BLaER1 (cell line): ENCODE measurements at regions not wholly inside any gene's neighbourhood (a gene's known extent, or its start where the extent isn't known, plus 50 kb on each side); places are given as distances from the start of the nearest gene placed in this dataset.

Experiments used
- H3K27ac ChIP-seq: shearing (Covaris generic); formaldehyde crosslinking; 2 replicates; pipeline ENCODE4 v1.8.1; 2022
- H3K27me3 ChIP-seq: shearing (Covaris generic); formaldehyde crosslinking; 2 replicates; pipeline ENCODE4 v1.8.1; 2022
- H3K36me3 ChIP-seq: shearing (Covaris generic); formaldehyde crosslinking; 2 replicates; pipeline ENCODE4 v1.8.1; 2022
- H3K4me1 ChIP-seq: shearing (Covaris generic); formaldehyde crosslinking; 2 replicates; pipeline ENCODE4 v1.8.1; 2022
- H3K4me2 ChIP-seq: shearing (Covaris generic); formaldehyde crosslinking; 2 replicates; pipeline ENCODE4 v1.8.1; 2022
- H3K4me3 ChIP-seq: shearing (Covaris generic); formaldehyde crosslinking; 2 replicates; pipeline ENCODE4 v1.8.1; 2022
- H3K9ac ChIP-seq: shearing (Covaris generic); formaldehyde crosslinking; 2 replicates; pipeline ENCODE4 v1.8.1; 2022
- H3K9me3 ChIP-seq: shearing (Covaris generic); formaldehyde crosslinking; 2 replicates; pipeline ENCODE4 v1.8.1; 2022
- H4K20me1 ChIP-seq: shearing (Covaris generic); formaldehyde crosslinking; 2 replicates; pipeline ENCODE4 v1.8.1; 2022
- Cebpa-rat ChIP-seq: shearing (Covaris generic); IDR thresholded peaks from 2 replicates; pipeline ENCODE4 v1.8.1; 2022

DNA sequence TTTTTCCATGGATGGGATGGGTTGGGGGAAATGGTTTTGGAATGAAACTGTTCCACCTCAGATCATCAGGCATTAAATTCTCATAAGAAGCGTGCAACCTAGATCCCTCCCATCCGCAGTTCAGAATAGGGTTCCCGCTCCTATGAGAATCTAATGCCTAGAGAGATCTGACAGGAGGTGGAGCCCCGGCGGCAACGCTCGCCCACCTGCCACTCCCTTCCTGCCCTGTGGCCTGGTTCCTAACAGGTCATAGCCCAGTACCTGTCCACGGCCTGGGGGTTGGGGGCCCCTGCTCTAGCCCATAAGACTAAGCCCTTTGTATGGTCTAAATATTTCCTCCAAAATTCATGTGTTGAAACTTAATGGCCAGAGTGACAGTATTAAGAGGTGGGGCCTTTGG is 92.3 kb upstream of the SALL4 start:
- Histone ChIP-seq H3K27ac (no peak overlapping the region), H3K4me3 (no peak overlapping the region), H3K4me2 (no peak overlapping the region), H4K20me1 (no peaks in the 10 kb centered on the region), H3K9me3 (no peaks in the 10 kb centered on the region), H3K9ac (no peak overlapping the region), H3K36me3 (no peaks in the 10 kb centered on the region), H3K4me1 (no peaks in the 10 kb centered on the region), H3K27me3 (no peaks in the 10 kb centered on the region)
- no peak for TF ChIP-seq Cebpa-rat

DNA sequence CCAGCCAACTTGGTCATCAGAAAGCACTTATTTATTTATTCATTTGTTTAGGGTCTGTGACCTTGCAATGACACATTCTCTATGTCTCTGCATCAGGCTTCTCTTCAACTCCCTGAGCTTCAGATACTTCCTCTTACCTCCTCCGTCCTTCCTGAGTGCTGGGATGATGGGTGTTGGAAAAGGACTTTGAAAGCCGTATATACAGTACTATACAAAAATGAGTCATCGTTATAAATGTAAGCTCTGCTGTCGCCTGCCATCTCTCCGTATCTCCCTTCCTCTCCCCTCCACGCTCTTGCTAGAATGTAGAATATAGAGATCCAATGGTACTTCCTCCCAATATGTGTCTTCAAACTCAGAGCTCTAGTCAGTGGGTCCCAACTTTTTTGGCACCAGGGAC is 91.9 kb upstream of the SALL4 start:
- Histone ChIP-seq H3K36me3 (no peaks in the 10 kb centered on the region), H3K9me3 (no peaks in the 10 kb centered on the region), H3K4me3 (no peak overlapping the region), H3K27me3 (no peaks in the 10 kb centered on the region), H3K4me1 (no peaks in the 10 kb centered on the region), H4K20me1 (no peaks in the 10 kb centered on the region), H3K27ac (no peak overlapping the region), H3K4me2 (no peak overlapping the region), H3K9ac (no peak overlapping the region)
- no peak for TF ChIP-seq Cebpa-rat

DNA sequence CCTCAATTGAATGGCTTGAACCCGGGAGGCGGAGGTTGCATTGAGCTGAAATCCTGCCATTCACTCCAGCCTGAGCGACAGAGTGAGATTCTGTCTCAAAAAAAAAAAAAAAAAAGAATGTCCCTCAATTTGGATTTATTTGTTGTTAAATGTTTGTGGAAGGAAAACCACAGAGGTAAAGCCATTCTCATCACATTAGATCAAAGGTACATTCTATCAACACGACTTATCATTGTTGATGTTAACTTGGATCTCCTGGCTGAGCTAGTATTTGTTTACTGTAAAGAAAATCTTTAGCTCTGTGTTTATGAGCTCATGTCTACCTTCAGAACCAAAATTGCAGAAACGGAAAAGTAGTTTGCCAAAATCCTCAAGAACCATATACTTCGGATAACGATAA is 91.4 kb upstream of the SALL4 start:
- H3K4me3 ChIP-seq, result no peak overlapping the region
- H3K4me1 ChIP-seq, result no peaks in the 10 kb centered on the region
- no peaks in the 10 kb centered on the region for H4K20me1 ChIP-seq
- no peaks in the 10 kb centered on the region for H3K9me3 ChIP-seq
- H3K36me3 ChIP-seq, result no peaks in the 10 kb centered on the region
- TF ChIP-seq Cebpa-rat, result no peak
- no peak overlapping the region for H3K9ac ChIP-seq
- no peaks in the 10 kb centered on the region for H3K27me3 ChIP-seq
- no peak overlapping the region for H3K4me2 ChIP-seq
- no peak overlapping the region for H3K27ac ChIP-seq

DNA sequence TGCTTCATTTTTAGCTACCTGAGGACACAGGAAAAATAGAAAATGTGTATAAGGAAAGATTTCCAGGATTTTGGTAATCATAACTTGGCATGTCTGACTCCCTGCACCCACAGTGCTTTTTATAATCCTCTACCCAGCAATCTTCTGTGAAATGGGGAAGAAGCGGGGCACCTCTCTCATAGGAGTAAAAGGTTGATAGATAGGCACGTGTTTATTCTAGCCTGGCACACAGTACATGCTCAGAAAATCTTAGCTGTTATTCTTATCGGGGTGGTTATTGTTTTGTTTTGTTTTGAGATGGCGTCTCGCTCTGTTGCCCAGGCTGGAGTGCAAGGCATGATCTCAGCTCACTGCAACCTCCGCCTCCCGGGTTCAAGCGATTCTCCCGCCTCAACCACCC is 87.7 kb upstream of the SALL4 start:
- TF ChIP-seq Cebpa-rat, result no peak
- Histone ChIP-seq H3K4me3 (no peak overlapping the region), H3K27me3 (no peaks in the 10 kb centered on the region), H3K4me1 (no peaks in the 10 kb centered on the region), H3K27ac (no peak overlapping the region), H4K20me1 (no peaks in the 10 kb centered on the region), H3K36me3 (no peaks in the 10 kb centered on the region), H3K4me2 (no peak overlapping the region), H3K9ac (no peak overlapping the region), H3K9me3 (no peaks in the 10 kb centered on the region)

DNA sequence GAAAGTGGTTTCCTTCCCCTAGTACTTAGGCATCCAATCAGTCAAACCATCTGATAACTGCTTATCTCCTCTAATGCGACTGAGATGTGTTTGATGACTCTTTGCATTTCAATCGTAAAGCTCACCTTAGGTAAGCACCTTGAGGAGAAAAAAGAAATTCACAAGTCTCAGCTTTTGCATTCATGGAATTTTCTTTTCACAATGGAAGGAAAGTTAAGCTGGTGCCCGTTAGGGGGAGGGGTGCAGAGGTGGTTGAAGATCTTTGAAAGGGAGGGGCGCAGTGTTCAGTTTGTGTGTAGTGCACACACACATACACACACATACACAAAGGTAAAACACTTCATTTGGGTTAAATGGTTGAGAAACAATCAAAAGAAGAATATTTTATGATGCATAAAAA is 87.1 kb upstream of the SALL4 start:
- Histone ChIP-seq H3K4me3 (no peak overlapping the region), H3K27ac (no peak overlapping the region), H3K27me3 (no peaks in the 10 kb centered on the region), H4K20me1 (no peaks in the 10 kb centered on the region), H3K4me1 (no peaks in the 10 kb centered on the region), H3K4me2 (no peak overlapping the region), H3K9me3 (no peaks in the 10 kb centered on the region), H3K9ac (no peak overlapping the region), H3K36me3 (no peaks in the 10 kb centered on the region)
- TF ChIP-seq Cebpa-rat, result no peak

DNA sequence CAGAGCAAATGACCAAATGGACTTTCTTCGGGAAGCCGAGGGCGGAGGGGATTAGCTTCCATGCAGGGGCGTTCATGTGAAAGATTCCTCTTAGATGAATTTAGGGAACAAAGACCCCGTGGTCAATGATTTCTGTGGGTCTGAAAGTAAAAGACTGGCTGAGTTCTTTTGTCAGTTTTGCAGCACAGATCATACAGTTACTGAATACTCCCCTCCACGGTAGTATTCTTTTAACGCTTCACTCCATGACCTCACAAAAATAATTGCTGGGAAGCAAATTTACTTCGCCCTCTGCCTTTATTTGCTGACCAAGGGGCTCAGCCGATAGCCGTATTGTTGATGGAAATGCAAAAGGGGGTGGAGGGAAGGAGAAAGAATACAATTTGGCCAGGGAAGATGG is 86.0 kb upstream of the SALL4 start:
- Histone ChIP-seq H3K4me2 (no peak overlapping the region), H3K27me3 (no peaks in the 10 kb centered on the region), H3K9me3 (no peaks in the 10 kb centered on the region), H3K4me1 (no peaks in the 10 kb centered on the region), H4K20me1 (no peaks in the 10 kb centered on the region), H3K4me3 (no peak overlapping the region), H3K27ac (no peak overlapping the region), H3K36me3 (no peaks in the 10 kb centered on the region), H3K9ac (no peak overlapping the region)
- no peak for TF ChIP-seq Cebpa-rat

DNA sequence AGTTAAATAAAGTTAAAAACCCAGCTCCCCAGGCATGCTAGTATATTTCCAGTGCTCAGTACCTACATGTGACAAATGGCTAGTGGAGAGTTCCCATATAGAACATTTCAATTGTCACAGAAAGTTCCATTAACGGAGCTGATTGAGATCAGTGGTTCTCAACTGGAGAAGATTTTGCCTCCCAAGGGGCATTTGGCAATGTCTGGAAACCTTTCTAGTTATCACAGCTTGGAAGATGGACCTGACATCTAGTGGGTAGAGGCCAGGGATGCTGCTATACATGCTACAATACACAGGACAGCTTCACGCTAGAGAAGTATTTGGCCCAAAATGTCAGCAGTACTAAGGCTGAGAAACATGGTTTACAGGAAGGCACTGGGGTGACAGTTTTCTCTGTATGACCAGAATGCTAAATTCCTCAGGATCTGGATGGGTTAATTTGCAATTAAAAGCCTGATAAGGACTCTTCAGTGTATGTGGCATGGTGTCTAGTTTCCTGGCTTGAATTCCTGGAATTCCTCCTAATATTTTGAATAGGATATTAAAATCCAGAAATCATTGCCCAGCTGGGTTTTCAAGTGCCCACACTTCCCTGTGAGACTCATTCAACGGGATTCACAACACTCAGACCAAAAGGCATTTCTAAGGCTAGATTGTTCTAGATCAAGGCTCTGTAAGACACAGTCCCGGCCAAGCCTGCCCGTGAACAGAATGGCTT is 84.7 kb upstream of the SALL4 start:
- no peak overlapping the region for H3K27ac ChIP-seq

DNA sequence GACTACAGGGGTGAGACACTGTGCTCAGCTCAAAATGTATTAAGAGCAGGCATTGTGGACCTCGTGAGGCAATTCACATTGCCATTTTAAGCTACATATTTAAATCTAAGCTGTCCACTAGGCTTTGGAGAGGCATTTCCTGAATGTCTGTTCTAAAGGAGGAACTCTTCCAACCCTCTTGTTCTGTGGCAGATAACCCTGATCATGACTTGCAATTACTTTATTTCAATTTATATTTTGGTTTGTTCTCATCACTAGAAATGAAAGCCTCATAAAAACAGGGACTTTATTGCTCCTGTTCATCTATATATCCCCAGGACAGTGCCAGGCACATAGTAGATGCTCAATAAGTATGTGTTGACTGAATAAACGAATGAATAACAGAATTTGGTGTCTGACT is 84.0 kb upstream of the SALL4 start:
- Histone ChIP-seq H3K4me3 (no peak overlapping the region), H4K20me1 (no peaks in the 10 kb centered on the region), H3K36me3 (no peaks in the 10 kb centered on the region), H3K4me2 (no peak overlapping the region), H3K9ac (no peak overlapping the region), H3K27me3 (no peaks in the 10 kb centered on the region), H3K27ac (no peak overlapping the region), H3K4me1 (no peaks in the 10 kb centered on the region), H3K9me3 (no peaks in the 10 kb centered on the region)
- no peak for TF ChIP-seq Cebpa-rat

More for the DNA sequence above, 84.7 kb upstream of the SALL4 start:
- Histone ChIP-seq H4K20me1 (no peaks in the 10 kb centered on the region), H3K9me3 (no peaks in the 10 kb centered on the region), H3K4me3 (no peak overlapping the region), H3K27me3 (no peaks in the 10 kb centered on the region), H3K4me2 (no peak overlapping the region), H3K9ac (no peak overlapping the region), H3K36me3 (no peaks in the 10 kb centered on the region), H3K4me1 (no peaks in the 10 kb centered on the region)
- no peak for TF ChIP-seq Cebpa-rat

DNA sequence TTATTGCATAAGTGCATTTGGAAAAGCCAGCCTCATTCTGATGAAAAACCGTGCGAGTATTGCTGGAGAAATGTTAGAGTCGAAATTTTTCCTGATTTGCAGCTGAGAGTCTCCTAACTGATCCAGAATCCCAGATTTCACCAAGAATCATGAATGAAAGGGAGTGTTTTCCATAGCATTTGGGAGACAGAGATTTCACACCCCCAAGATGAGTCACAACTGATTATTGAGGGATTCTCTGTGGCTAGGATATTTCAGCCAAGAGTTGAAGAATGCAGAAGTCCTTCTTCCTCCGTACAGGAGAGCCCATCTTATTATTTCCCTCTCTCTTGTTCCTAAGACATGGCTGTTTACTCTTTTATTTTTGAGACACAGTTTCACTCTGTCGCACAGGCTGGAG is 82.2 kb upstream of the SALL4 start:
- no peaks in the 10 kb centered on the region for H3K4me1 ChIP-seq
- H4K20me1 ChIP-seq, result no peaks in the 10 kb centered on the region
- no peak overlapping the region for H3K4me2 ChIP-seq
- H3K9me3 ChIP-seq, result no peaks in the 10 kb centered on the region
- no peaks in the 10 kb centered on the region for H3K27me3 ChIP-seq
- H3K36me3 ChIP-seq, result no peaks in the 10 kb centered on the region
- no peak for TF ChIP-seq Cebpa-rat
- no peak overlapping the region for H3K4me3 ChIP-seq
- no peak overlapping the region for H3K27ac ChIP-seq
- no peak overlapping the region for H3K9ac ChIP-seq

DNA sequence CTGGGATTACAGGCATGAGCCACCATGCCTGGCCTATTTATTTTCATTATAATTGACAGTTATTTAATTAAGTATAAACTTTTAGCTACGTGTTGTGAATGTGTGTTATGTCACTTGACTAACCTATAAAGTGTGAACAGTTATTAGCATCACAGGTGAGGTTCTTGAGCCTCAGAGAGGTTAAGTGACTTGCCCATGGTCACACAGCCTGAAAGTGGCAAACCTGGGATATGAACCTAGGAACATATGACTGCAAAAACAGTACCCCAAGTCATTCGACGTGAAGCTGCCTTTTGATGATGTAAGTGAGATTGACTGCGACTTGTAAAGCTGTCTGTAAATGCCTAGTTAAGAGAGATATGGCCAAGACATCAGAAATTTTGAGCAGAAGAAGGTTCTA is 77.9 kb upstream of the SALL4 start:
- no peaks in the 10 kb centered on the region for H3K27me3 ChIP-seq
- no peak for TF ChIP-seq Cebpa-rat

More for the DNA sequence above, 77.9 kb upstream of the SALL4 start:
- H4K20me1 ChIP-seq, result no peaks in the 10 kb centered on the region
- no peaks in the 10 kb centered on the region for H3K9me3 ChIP-seq
- no peak overlapping the region for H3K27ac ChIP-seq
- no peak overlapping the region for H3K9ac ChIP-seq
- H3K4me2 ChIP-seq, result no peak overlapping the region
- H3K4me3 ChIP-seq, result no peak overlapping the region
- peaks cover 15% of the 10 kb centered on the region for H3K4me1 ChIP-seq
- H3K36me3 ChIP-seq, result no peaks in the 10 kb centered on the region
